DND-41 (cell line): ENCODE measurements at regions not wholly inside any gene's neighbourhood (a gene's known extent, or its start where the extent isn't known, plus 50 kb on each side); places are given as distances from the start of the nearest gene placed in this dataset.

ENCODE experiments used
- EZH2 ChIP-seq: IDR thresholded peaks from 3 replicates; pipeline ENCODE4 v1.6.1; 2012; ENCODE audit warnings: borderline replicate concordance, low read depth, mild to moderate bottlenecking, moderate library complexity, low read length, inconsistent platforms; ENCODE audit not compliant: severe bottlenecking
- TF ChIP-seq, protein P1 (sequence below): IDR thresholded peaks from 2 replicates; pipeline ENCODE4 v1.5.1; 2012; ENCODE audit warnings: borderline replicate concordance, low read length, moderate library complexity, mild to moderate bottlenecking; ENCODE audit not compliant: poor library complexity, severe bottlenecking; ENCODE audit errors: extremely low read depth

DNA sequence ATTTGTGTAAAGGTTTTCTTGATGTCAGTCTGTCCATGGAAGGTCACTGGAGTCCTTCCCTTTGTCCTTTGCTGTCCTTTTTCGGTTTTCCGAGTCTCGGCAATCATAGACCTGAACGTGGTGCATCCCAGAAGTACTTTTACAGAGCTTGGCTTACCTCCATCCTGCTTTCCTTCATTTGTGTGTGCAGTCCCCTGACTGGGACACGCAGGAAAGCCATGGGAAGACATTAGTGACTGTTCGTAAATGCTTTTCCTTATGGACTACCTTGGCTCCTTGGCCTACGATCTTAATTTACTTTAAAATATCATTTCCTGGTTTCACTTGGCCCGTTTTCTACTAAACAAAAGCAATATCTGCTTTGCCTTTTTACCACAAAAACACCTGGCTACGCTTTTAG, 328.4 kb upstream of the RARB start:
- TF ChIP-seq EZH2 = no peak
- TF ChIP-seq, protein P1, sequence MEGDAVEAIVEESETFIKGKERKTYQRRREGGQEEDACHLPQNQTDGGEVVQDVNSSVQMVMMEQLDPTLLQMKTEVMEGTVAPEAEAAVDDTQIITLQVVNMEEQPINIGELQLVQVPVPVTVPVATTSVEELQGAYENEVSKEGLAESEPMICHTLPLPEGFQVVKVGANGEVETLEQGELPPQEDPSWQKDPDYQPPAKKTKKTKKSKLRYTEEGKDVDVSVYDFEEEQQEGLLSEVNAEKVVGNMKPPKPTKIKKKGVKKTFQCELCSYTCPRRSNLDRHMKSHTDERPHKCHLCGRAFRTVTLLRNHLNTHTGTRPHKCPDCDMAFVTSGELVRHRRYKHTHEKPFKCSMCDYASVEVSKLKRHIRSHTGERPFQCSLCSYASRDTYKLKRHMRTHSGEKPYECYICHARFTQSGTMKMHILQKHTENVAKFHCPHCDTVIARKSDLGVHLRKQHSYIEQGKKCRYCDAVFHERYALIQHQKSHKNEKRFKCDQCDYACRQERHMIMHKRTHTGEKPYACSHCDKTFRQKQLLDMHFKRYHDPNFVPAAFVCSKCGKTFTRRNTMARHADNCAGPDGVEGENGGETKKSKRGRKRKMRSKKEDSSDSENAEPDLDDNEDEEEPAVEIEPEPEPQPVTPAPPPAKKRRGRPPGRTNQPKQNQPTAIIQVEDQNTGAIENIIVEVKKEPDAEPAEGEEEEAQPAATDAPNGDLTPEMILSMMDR = no peak
